ENCODE measurements at regions not wholly inside any gene's neighbourhood (a gene's known extent, or its start where the extent isn't known, plus 50 kb on each side); places are given as distances from the start of the nearest gene placed in this dataset.

DNA sequence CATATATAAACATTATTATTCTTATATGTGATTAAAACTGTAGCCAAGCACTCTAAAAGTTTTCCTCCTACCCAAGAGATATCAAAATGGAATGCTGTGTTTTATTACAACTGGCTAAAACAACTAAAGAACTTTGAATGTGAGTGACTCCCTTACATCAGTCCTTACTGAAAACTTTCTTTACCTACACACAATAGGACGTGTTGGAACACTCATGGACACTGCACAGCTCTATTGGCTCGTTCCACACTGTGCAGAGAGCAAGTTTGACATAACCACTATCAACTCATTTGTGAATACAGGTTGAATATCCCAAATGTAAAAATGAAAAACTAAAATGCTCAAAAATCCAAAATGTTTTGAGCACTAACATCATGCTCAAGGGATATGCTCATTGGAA, 650.6 kb downstream of the SLC4A3 start:
- no peaks in the 10 kb centered on the region for H3K27me3 ChIP-seq (ENCODE audit: control insufficient read depth in 1 of 2, insufficient read depth in 2 of 2, low read length in 2 of 2)
- no peak overlapping the region for H3K9ac ChIP-seq (ENCODE audit: low read length)
- no peaks in the 10 kb centered on the region for H3K36me3 ChIP-seq (ENCODE audit: insufficient read depth, low read length)
- no peaks in the 10 kb centered on the region for H3K9me3 ChIP-seq (ENCODE audit: low read length)
- peaks cover 10% of the 10 kb centered on the region for H3K4me1 ChIP-seq (ENCODE audit: insufficient read depth, low read length)
- H3K4me3 ChIP-seq (ENCODE audit: low read depth in 1 of 2, low read length in 2 of 2): no peak overlapping the region
- H3K27ac ChIP-seq (ENCODE audit: low read depth, low read length): no peak overlapping the region

DNA sequence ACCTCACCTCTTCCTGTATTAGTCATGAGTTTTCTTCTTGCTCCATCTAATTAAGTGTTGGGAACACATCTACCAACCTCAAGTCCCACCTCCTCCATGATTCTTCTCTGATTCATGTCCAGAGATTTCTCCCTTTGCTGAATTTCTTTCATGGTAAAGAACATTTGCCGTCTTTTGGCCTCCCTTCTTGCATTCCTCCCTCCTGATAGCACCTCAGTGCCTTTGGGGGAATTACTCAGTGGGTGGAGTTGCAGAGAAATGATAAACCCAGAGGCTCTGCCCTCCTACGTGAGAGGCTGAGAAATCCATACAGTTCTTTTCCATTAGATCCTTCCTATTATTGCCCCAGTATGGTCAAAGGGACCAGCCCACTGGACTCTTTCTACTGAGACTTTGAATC, 651.9 kb downstream of the SLC4A3 start:
- peaks cover 10% of the 10 kb centered on the region for H3K4me1 ChIP-seq (ENCODE audit: insufficient read depth, low read length)
- no peak overlapping the region for H3K9ac ChIP-seq (ENCODE audit: low read length)
- no peak overlapping the region for H3K27ac ChIP-seq (ENCODE audit: low read depth, low read length)
- H3K9me3 ChIP-seq (ENCODE audit: low read length): no peaks in the 10 kb centered on the region
- H3K36me3 ChIP-seq (ENCODE audit: insufficient read depth, low read length): no peaks in the 10 kb centered on the region
- H3K27me3 ChIP-seq (ENCODE audit: control insufficient read depth in 1 of 2, insufficient read depth in 2 of 2, low read length in 2 of 2): no peaks in the 10 kb centered on the region
- H3K4me3 ChIP-seq (ENCODE audit: low read depth in 1 of 2, low read length in 2 of 2): no peak overlapping the region

DNA sequence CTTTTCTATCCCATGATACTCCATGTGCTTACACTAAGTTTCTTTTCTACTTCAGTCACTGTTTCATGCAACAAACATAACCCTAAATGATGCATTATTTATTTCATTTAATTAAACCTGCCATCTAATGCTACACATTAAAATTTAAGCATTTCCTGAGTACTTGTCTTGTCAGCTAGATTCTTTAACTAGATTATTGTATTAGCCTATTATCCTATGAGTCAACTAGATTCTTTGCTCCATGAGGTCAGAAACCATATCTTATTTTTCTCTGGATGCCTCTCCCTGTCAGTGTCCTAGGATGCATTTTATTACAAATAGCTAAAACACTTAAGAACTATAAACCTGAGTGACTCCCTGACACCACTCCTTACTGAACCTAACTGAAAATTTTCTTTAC, 652.4 kb downstream of the SLC4A3 start:
- H3K27ac ChIP-seq (ENCODE audit: low read depth, low read length): no peak overlapping the region
- H3K36me3 ChIP-seq (ENCODE audit: insufficient read depth, low read length): no peaks in the 10 kb centered on the region
- no peaks in the 10 kb centered on the region for H3K9me3 ChIP-seq (ENCODE audit: low read length)
- no peak overlapping the region for H3K9ac ChIP-seq (ENCODE audit: low read length)
- no peaks in the 10 kb centered on the region for H3K27me3 ChIP-seq (ENCODE audit: control insufficient read depth in 1 of 2, insufficient read depth in 2 of 2, low read length in 2 of 2)
- no peak overlapping the region for H3K4me3 ChIP-seq (ENCODE audit: low read depth in 1 of 2, low read length in 2 of 2)
- peaks cover 10% of the 10 kb centered on the region for H3K4me1 ChIP-seq (ENCODE audit: insufficient read depth, low read length)

DNA sequence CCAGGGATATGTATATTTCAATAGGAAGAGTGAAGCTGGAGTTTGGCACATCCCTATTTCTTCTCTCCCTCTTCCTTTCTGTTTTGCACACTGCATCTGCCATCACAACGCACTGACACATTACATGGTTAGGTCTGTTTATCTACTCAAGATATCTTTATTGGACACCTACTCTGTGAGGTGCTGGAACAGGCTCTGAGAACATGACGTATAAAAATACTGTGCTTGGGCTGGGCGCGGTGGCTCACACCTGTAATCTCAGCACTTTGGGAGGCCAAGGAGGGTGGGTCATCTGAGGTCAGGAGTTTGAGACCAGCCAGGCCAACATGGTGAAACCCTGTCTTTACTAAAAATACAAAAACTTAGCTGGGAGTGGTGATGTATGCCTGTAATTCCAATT, 653.3 kb downstream of the SLC4A3 start:
- H3K9ac ChIP-seq (ENCODE audit: low read length): no peak overlapping the region
- no peaks in the 10 kb centered on the region for H3K9me3 ChIP-seq (ENCODE audit: low read length)
- H3K36me3 ChIP-seq (ENCODE audit: insufficient read depth, low read length): no peaks in the 10 kb centered on the region
- H3K27ac ChIP-seq (ENCODE audit: low read depth, low read length): no peak overlapping the region
- peaks cover 10% of the 10 kb centered on the region for H3K4me1 ChIP-seq (ENCODE audit: insufficient read depth, low read length)
- H3K4me3 ChIP-seq (ENCODE audit: low read depth in 1 of 2, low read length in 2 of 2): no peak overlapping the region
- H3K27me3 ChIP-seq (ENCODE audit: control insufficient read depth in 1 of 2, insufficient read depth in 2 of 2, low read length in 2 of 2): no peaks in the 10 kb centered on the region

DNA sequence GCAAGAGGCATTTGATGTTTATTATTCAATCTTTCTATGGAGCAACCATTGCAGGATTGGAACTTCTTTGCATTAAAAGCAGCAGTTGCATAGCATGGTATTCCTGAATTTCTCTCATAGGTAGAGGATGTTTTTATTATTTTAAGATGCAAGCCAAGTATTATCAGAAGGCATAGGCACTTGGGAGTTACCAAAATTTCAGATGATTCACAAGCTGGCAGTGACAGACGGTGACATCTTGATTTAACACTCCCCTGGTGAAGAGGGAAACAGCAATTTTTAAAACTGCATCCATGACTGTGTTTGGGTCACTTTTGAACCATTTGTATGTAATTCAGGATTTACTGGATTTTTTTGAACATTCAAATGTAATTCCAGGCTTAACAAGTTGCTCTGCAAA, 654.3 kb downstream of the SLC4A3 start:
- no peaks in the 10 kb centered on the region for H3K36me3 ChIP-seq (ENCODE audit: insufficient read depth, low read length)
- H3K4me1 ChIP-seq (ENCODE audit: insufficient read depth, low read length): peaks cover 7% of the 10 kb centered on the region
- H3K4me3 ChIP-seq (ENCODE audit: low read depth in 1 of 2, low read length in 2 of 2): no peak overlapping the region
- H3K27me3 ChIP-seq (ENCODE audit: control insufficient read depth in 1 of 2, insufficient read depth in 2 of 2, low read length in 2 of 2): no peaks in the 10 kb centered on the region
- no peak overlapping the region for H3K27ac ChIP-seq (ENCODE audit: low read depth, low read length)
- no peaks in the 10 kb centered on the region for H3K9me3 ChIP-seq (ENCODE audit: low read length)
- H3K9ac ChIP-seq (ENCODE audit: low read length): no peak overlapping the region

DNA sequence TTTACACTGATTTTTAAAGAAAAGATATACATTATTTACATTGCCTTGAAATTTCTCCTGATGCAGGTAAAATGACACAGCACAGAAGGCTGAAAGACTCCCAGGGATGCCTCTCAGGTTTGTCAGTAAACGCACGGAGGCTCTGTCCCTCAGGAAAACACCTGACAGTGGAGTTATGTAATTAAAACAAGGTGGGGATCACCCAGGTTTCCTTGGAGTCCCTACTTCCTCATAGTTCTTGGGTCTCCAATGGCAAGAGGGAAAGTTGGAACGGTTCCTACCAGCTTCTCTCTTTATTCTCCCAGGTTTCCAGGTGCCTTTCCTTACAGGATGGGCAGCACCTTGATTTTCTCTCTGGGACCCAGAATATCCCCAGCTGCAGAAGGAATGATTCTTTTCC, 654.8 kb downstream of the SLC4A3 start:
- Histone ChIP-seq H3K4me1 (ENCODE audit: insufficient read depth, low read length) (peaks cover 2% of the 10 kb centered on the region), H3K27ac (ENCODE audit: low read depth, low read length) (no peak overlapping the region), H3K9ac (ENCODE audit: low read length) (no peak overlapping the region), H3K36me3 (ENCODE audit: insufficient read depth, low read length) (no peaks in the 10 kb centered on the region), H3K27me3 (ENCODE audit: control insufficient read depth in 1 of 2, insufficient read depth in 2 of 2, low read length in 2 of 2) (no peaks in the 10 kb centered on the region), H3K9me3 (ENCODE audit: low read length) (no peaks in the 10 kb centered on the region), H3K4me3 (ENCODE audit: low read depth in 1 of 2, low read length in 2 of 2) (no peak overlapping the region)

DNA sequence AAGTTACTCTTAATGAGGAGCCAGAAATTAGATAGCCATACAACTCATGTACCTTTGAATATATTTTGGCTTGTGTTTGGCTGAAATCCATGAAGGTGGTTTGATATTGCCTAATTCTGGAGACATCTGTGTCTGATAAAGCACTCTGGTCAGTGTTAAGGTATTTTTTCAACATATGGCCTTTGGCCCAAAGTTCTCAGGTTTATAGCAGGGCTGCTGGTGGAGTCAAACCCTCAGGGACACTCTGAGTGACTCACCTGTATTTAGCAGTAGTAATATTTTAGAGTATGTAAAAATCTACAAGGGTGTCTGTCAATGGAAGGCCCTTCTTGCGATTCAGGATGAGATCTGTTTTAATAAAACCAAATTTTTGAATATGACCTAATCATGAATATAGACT, 666.5 kb downstream of the SLC4A3 start:
- H3K27me3 ChIP-seq (ENCODE audit: control insufficient read depth in 1 of 2, insufficient read depth in 2 of 2, low read length in 2 of 2): no peaks in the 10 kb centered on the region
- no peak overlapping the region for H3K9ac ChIP-seq (ENCODE audit: low read length)
- no peaks in the 10 kb centered on the region for H3K4me1 ChIP-seq (ENCODE audit: insufficient read depth, low read length)
- H3K36me3 ChIP-seq (ENCODE audit: insufficient read depth, low read length): no peaks in the 10 kb centered on the region
- H3K27ac ChIP-seq (ENCODE audit: low read depth, low read length): no peak overlapping the region
- H3K4me3 ChIP-seq (ENCODE audit: low read depth in 1 of 2, low read length in 2 of 2): no peak overlapping the region
- no peaks in the 10 kb centered on the region for H3K9me3 ChIP-seq (ENCODE audit: low read length)

DNA sequence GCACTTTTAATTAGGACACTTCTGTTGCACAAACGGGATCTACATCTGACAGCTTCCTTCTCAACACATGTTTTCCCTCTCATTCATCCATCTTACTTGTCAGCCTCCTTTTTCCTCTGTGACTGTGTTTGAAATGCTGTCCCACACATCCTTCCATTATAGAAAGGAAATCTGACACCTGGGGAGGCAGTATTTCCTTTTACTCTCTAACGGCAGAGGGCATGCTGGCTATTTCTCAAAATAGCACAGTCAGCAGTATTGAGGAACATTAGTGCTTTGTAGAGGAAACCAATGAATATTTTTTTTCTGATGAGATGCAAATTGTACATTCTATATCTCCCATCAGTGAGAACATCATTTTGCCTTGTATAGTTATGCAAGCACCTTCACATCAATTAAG, 668.7 kb downstream of the SLC4A3 start:
- H3K9me3 ChIP-seq (ENCODE audit: low read length): no peaks in the 10 kb centered on the region
- no peak overlapping the region for H3K9ac ChIP-seq (ENCODE audit: low read length)
- no peaks in the 10 kb centered on the region for H3K4me1 ChIP-seq (ENCODE audit: insufficient read depth, low read length)
- H3K27me3 ChIP-seq (ENCODE audit: control insufficient read depth in 1 of 2, insufficient read depth in 2 of 2, low read length in 2 of 2): no peaks in the 10 kb centered on the region
- H3K4me3 ChIP-seq (ENCODE audit: low read depth in 1 of 2, low read length in 2 of 2): no peak overlapping the region
- H3K27ac ChIP-seq (ENCODE audit: low read depth, low read length): no peak overlapping the region
- no peaks in the 10 kb centered on the region for H3K36me3 ChIP-seq (ENCODE audit: insufficient read depth, low read length)

DNA sequence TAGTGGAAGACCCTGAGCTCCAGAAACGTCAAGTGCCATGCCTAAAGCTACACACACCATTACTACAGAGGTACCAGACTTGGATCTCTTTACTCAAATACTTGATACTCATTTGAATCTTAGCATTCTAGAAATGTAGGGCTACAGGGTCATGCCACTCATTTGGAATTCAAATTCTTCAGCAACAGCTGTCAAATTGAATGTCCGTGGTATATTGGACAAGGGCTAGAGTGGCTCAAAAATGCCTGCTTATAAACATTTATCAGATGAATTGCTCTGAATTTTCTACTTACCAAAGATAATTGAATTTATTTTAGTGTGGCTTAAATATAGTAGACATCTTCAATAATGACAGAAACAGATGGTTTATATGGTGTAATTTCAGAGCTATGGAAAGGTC, 669.7 kb downstream of the SLC4A3 start:
- no peaks in the 10 kb centered on the region for H3K4me1 ChIP-seq (ENCODE audit: insufficient read depth, low read length)
- no peaks in the 10 kb centered on the region for H3K27me3 ChIP-seq (ENCODE audit: control insufficient read depth in 1 of 2, insufficient read depth in 2 of 2, low read length in 2 of 2)
- no peak overlapping the region for H3K9ac ChIP-seq (ENCODE audit: low read length)
- H3K9me3 ChIP-seq (ENCODE audit: low read length): no peaks in the 10 kb centered on the region
- H3K4me3 ChIP-seq (ENCODE audit: low read depth in 1 of 2, low read length in 2 of 2): no peak overlapping the region
- H3K36me3 ChIP-seq (ENCODE audit: insufficient read depth, low read length): no peaks in the 10 kb centered on the region
- H3K27ac ChIP-seq (ENCODE audit: low read depth, low read length): no peak overlapping the region

DNA sequence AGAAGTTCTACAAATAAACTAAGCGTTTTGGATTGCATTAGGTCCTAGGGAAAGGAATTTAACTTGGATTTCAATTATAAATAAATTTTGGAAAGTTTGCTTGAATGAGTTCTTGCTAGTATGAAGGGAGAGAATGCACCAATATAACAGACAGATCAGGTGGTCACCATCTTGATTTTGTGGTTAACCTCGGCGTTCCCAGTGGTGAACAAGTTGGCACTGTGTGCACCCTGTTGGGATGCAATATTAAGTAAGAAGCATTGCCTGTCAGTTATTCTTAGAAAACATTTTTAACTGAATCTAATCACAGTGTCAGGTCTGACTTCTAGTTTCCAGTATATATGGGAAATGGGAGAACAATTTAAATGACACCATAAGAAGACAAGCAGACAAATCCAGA, 673.4 kb downstream of the SLC4A3 start:
- H3K9me3 ChIP-seq (ENCODE audit: low read length): no peaks in the 10 kb centered on the region
- no peaks in the 10 kb centered on the region for H3K4me1 ChIP-seq (ENCODE audit: insufficient read depth, low read length)
- H3K4me3 ChIP-seq (ENCODE audit: low read depth in 1 of 2, low read length in 2 of 2): no peak overlapping the region
- no peaks in the 10 kb centered on the region for H3K27me3 ChIP-seq (ENCODE audit: control insufficient read depth in 1 of 2, insufficient read depth in 2 of 2, low read length in 2 of 2)
- no peak overlapping the region for H3K9ac ChIP-seq (ENCODE audit: low read length)
- no peaks in the 10 kb centered on the region for H3K36me3 ChIP-seq (ENCODE audit: insufficient read depth, low read length)
- H3K27ac ChIP-seq (ENCODE audit: low read depth, low read length): no peak overlapping the region

DNA sequence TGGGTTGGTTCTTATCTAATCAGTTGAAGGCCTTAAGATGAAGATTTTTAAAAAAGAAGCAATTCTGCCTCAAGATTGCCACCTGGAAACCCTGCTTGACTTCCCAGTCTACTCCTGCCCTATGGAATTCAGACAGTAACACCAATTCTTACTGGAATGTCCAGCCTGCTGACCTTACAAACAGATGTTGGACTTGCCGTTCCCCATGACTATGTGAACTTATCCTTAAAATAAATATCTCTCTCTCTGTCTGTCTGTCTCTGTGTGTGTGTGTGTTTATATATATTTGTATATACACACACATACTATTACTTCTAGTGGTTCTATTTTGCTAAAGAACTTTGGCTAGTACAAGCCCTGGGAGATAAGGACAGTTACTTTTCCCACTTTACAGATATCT, 675.3 kb downstream of the SLC4A3 start:
- no peak overlapping the region for H3K9ac ChIP-seq (ENCODE audit: low read length)
- H3K4me3 ChIP-seq (ENCODE audit: low read depth in 1 of 2, low read length in 2 of 2): no peak overlapping the region
- H3K27me3 ChIP-seq (ENCODE audit: control insufficient read depth in 1 of 2, insufficient read depth in 2 of 2, low read length in 2 of 2): no peaks in the 10 kb centered on the region
- no peaks in the 10 kb centered on the region for H3K36me3 ChIP-seq (ENCODE audit: insufficient read depth, low read length)
- H3K9me3 ChIP-seq (ENCODE audit: low read length): no peaks in the 10 kb centered on the region
- no peaks in the 10 kb centered on the region for H3K4me1 ChIP-seq (ENCODE audit: insufficient read depth, low read length)
- H3K27ac ChIP-seq (ENCODE audit: low read depth, low read length): no peak overlapping the region

DNA sequence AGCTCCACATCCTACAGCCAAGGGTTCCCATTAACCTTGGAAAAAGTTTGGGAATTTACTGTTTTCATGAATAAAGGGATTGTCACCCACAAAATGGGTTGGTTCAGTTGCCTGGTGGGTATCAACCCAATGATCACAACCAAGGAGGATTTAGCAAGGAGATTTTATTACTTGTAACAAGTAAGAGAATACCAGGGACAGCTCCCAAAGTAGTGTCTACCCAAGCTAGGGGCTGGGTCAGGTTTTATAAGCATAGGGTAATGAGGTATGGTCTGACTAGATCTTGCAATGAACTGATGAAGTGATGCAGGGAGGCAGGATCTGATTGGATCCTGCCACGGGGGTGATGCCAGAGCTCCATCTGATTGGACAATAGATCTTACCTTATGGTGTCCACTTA, 681.8 kb downstream of the SLC4A3 start:
- no peak overlapping the region for H3K9ac ChIP-seq (ENCODE audit: low read length)
- H3K4me1 ChIP-seq (ENCODE audit: insufficient read depth, low read length): no peaks in the 10 kb centered on the region

More for the DNA sequence above, 681.8 kb downstream of the SLC4A3 start:
- Histone ChIP-seq H3K9me3 (ENCODE audit: low read length) (no peaks in the 10 kb centered on the region), H3K27me3 (ENCODE audit: control insufficient read depth in 1 of 2, insufficient read depth in 2 of 2, low read length in 2 of 2) (no peaks in the 10 kb centered on the region), H3K4me3 (ENCODE audit: low read depth in 1 of 2, low read length in 2 of 2) (no peak overlapping the region), H3K27ac (ENCODE audit: low read depth, low read length) (no peak overlapping the region), H3K36me3 (ENCODE audit: insufficient read depth, low read length) (no peaks in the 10 kb centered on the region)

All from muscle layer of colon (tissue), 2 donors.